ENCODE measurements at regions not wholly inside any gene's neighbourhood (a gene's known extent, or its start where the extent isn't known, plus 50 kb on each side); places are given as distances from the start of the nearest gene placed in this dataset.

DNA sequence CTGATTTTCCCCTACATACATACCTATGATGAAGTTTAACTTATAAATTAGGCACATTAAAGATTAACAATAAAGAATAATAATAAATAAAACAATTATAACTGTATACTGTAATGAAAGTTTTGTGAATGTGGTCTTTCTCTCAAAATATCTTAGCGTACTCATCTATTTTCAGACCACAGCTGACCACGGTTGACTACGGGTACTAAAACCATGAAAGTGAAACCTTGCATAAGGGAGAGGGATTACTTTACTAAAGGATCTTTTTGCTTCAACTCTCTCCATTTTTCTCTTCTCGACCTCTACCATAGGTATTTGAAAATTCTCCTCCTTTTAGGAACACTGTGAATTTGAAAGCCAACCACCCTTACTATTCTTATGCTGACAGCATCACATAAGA lies 475.5 kb downstream of the CETN3 start:
- Mint-ChIP-seq H3K27me3 (ENCODE audit: unreplicated experiment) (no peaks in the 10 kb centered on the region), H3K4me1 (ENCODE audit: unreplicated experiment) (peaks cover 30% of the 10 kb centered on the region), H3K36me3 (ENCODE audit: unreplicated experiment) (no peaks in the 10 kb centered on the region), H3K4me3 (ENCODE audit: unreplicated experiment) (no peak overlapping the region), H3K27ac (ENCODE audit: unreplicated experiment) (no peak overlapping the region), H3K9me3 (ENCODE audit: unreplicated experiment) (peaks cover 4% of the 10 kb centered on the region)
- TF ChIP-seq, protein P1, sequence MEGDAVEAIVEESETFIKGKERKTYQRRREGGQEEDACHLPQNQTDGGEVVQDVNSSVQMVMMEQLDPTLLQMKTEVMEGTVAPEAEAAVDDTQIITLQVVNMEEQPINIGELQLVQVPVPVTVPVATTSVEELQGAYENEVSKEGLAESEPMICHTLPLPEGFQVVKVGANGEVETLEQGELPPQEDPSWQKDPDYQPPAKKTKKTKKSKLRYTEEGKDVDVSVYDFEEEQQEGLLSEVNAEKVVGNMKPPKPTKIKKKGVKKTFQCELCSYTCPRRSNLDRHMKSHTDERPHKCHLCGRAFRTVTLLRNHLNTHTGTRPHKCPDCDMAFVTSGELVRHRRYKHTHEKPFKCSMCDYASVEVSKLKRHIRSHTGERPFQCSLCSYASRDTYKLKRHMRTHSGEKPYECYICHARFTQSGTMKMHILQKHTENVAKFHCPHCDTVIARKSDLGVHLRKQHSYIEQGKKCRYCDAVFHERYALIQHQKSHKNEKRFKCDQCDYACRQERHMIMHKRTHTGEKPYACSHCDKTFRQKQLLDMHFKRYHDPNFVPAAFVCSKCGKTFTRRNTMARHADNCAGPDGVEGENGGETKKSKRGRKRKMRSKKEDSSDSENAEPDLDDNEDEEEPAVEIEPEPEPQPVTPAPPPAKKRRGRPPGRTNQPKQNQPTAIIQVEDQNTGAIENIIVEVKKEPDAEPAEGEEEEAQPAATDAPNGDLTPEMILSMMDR (IDR thresholded peaks at IDR 0.05): no peak
- DNase-seq (ENCODE audit: extremely low spot score, unreplicated experiment): no peak

DNA sequence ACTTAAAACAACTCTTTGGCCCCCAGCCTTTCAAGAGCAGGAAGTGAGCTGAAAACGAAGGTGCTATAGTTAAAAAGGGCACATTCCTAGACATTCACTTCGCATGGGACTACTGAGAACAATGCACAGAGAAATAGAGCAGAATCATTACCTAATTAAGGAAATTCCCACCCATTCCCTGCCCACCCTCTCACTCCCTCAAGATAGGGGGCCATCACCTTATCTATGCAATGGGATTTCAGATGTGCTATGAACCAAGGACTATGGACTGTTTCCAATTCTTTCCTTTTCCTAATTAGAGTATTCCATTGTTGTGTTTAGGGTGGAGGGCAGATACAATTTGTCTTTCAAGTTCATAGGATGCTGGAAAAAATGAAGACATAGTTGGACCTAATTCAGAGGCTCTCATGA lies 476.8 kb downstream of the CETN3 start:
- no peak overlapping the region for H3K4me3 Mint-ChIP-seq (ENCODE audit: unreplicated experiment)
- H3K27ac Mint-ChIP-seq (ENCODE audit: unreplicated experiment): no peak overlapping the region

DNA sequence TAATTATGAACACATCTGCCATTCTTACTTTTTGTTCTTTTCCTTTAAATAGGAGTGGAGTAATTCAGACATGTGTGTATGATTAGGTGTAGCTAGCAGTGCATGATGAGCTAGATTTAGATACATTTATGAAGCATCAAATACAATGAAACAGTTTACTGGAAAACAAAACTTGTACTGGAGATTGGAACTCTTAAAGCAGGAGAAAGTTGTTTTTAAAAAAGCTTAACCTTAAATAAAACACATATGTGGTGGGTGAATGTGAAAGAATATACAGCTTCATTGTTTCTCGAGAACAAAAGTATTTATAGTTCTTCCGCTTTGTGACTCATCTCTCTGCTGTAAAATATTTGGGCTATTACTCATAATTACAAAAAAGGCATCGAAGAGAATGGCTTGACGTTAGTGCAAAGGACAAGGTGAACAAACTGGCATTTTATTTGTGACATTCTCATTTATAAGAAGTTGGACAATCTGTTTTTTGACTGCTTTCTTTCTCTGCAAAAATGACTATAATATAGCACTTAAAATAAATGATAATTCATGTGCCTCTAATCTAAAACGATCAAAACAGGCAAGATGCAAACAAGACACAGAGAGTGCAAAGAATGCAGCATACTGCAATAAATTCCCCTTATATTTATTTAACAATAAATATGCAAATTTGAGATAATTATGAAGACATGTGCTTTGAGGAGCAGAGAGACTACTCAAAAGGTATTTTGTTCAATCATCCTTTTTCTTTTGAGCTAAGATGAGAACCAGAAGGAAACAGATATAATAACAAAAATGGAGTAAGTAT lies 478.8 kb downstream of the CETN3 start:
- peaks cover 33% of the 10 kb centered on the region for H3K4me1 Mint-ChIP-seq (ENCODE audit: unreplicated experiment)
- peak overlapping the region; percentile 84 for H3K27ac Mint-ChIP-seq (ENCODE audit: unreplicated experiment)
- TF ChIP-seq, protein P1 (IDR thresholded peaks at IDR 0.05): no peak
- no peaks in the 10 kb centered on the region for H3K36me3 Mint-ChIP-seq (ENCODE audit: unreplicated experiment)
- H3K27me3 Mint-ChIP-seq (ENCODE audit: unreplicated experiment): no peaks in the 10 kb centered on the region
- H3K9me3 Mint-ChIP-seq (ENCODE audit: unreplicated experiment): peaks cover 16% of the 10 kb centered on the region
- H3K4me3 Mint-ChIP-seq (ENCODE audit: unreplicated experiment): peak overlapping the region; percentile 36
- no peak for DNase-seq (ENCODE audit: extremely low spot score, unreplicated experiment)

More for the DNA sequence above, 476.8 kb downstream of the CETN3 start:
- DNase-seq (ENCODE audit: extremely low spot score, unreplicated experiment): no peak
- no peaks in the 10 kb centered on the region for H3K36me3 Mint-ChIP-seq (ENCODE audit: unreplicated experiment)
- peaks cover 33% of the 10 kb centered on the region for H3K4me1 Mint-ChIP-seq (ENCODE audit: unreplicated experiment)
- H3K9me3 Mint-ChIP-seq (ENCODE audit: unreplicated experiment): peaks cover 4% of the 10 kb centered on the region
- H3K27me3 Mint-ChIP-seq (ENCODE audit: unreplicated experiment): no peaks in the 10 kb centered on the region
- TF ChIP-seq, protein P1 (IDR thresholded peaks at IDR 0.05): no peak

DNA sequence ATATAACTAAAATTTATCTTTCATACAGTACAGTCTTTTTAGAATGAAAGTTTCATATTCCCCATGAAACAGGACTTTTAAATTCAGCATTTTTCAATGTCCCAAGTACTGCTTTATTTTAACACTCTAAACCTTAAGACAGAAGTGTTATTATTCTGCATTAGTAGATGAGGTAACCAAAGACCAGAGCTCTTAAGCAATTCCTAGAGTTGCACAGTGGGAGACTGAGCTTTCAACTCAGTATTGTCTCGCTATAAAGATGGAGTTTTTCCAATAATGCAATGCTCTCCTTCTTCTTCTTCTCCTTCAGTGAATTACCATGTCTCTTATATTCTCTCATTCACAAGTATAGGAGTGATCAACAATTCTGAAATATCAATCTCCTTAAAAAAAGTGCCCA lies 479.7 kb downstream of the CETN3 start:
- Mint-ChIP-seq H3K9me3 (ENCODE audit: unreplicated experiment) (peaks cover 12% of the 10 kb centered on the region), H3K27ac (ENCODE audit: unreplicated experiment) (peak overlapping the region; percentile 84), H3K4me1 (ENCODE audit: unreplicated experiment) (peaks cover 33% of the 10 kb centered on the region), H3K4me3 (ENCODE audit: unreplicated experiment) (no peak overlapping the region), H3K27me3 (ENCODE audit: unreplicated experiment) (no peaks in the 10 kb centered on the region), H3K36me3 (ENCODE audit: unreplicated experiment) (no peaks in the 10 kb centered on the region)
- TF ChIP-seq, protein P1 (IDR thresholded peaks at IDR 0.05): no peak
- no peak for DNase-seq (ENCODE audit: extremely low spot score, unreplicated experiment)

DNA sequence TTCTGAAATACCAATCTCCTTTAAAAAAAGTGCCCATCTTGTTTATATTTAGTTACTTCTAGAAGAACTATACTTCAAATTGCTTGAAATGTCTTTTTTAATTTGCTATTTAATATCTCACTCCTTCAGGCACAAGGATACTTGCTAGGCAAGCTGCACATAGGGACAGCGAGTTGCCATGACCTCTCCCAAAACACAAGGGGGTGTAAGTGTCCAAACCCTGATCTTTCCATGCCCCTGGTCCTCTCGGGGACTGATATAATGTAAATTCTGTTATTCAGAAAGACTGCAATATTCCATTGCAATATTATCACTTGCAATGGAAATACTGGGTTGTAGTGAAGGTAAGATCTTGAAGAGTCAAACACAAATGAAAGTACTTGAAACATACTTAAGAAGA lies 480.4 kb downstream of the CETN3 start:
- no peaks in the 10 kb centered on the region for H3K36me3 Mint-ChIP-seq (ENCODE audit: unreplicated experiment)
- TF ChIP-seq, protein P1 (IDR thresholded peaks at IDR 0.05): peak; percentile 26
- no peak overlapping the region for H3K27ac Mint-ChIP-seq (ENCODE audit: unreplicated experiment)
- H3K9me3 Mint-ChIP-seq (ENCODE audit: unreplicated experiment): peaks cover 12% of the 10 kb centered on the region
- no peak overlapping the region for H3K4me3 Mint-ChIP-seq (ENCODE audit: unreplicated experiment)
- H3K4me1 Mint-ChIP-seq (ENCODE audit: unreplicated experiment): peaks cover 33% of the 10 kb centered on the region
- H3K27me3 Mint-ChIP-seq (ENCODE audit: unreplicated experiment): no peaks in the 10 kb centered on the region
- DNase-seq (ENCODE audit: extremely low spot score, unreplicated experiment): no peak
